AG04450 (cell line): ENCODE measurements at regions not wholly inside any gene's neighbourhood (a gene's known extent, or its start where the extent isn't known, plus 50 kb on each side); places are given as distances from the start of the nearest gene placed in this dataset.

Experiments
- CTCF ChIA-PET: fragments of 300-600, 350-600 bp; formaldehyde crosslinking; extraction: SDS; loops from one replicate; lab custom pipeline; 2022; ENCODE audit warnings: antibody characterized with exemption, inconsistent platforms; lab: Charles Lee
- POLR2A ChIA-PET: fragments of 350-600 bp; formaldehyde crosslinking; extraction: SDS; loops from one replicate; lab custom pipeline; 2021; ENCODE audit warnings: antibody characterized with exemption, inconsistent platforms; lab: Yijun Ruan, JAX
- DNase-seq: peaks from one replicate; pipeline ENCODE4 v3.0.0-alpha.2; 2011; ENCODE audit warnings: low read depth, low spot score
- H3K27ac ChIP-seq: one replicate; pipeline ENCODE4 v1.5.1; 2012; ENCODE audit warnings: low read depth, low read length, control low read depth
- H3K27me3 ChIP-seq: one replicate; pipeline ENCODE4 v1.6.0; 2012; ENCODE audit warnings: low read length; ENCODE audit not compliant: control insufficient read depth, insufficient read depth
- H3K4me3 ChIP-seq: 2 replicates; pipeline ENCODE4 v1.5.1; 2011; ENCODE audit warnings: mild to moderate bottlenecking, low read depth, low read length, control low read depth
- H3K9me3 ChIP-seq: 2 replicates; pipeline ENCODE4 v1.5.1; 2012; ENCODE audit warnings: low read length; ENCODE audit not compliant: control insufficient read depth, insufficient read depth
- CTCF ChIP-seq: IDR thresholded peaks from 2 replicates; pipeline ENCODE4 v1.5.1; 2011; ENCODE audit warnings: low read depth, low read length, control low read depth, inconsistent platforms

GRCh38 chr14:96617635-96618034 lies 115.5 kb downstream of the PAPOLA start:
- Histone ChIP-seq H3K4me3 (no peak overlapping the region), H3K27me3 (no peaks in the 10 kb centered on the region), H3K27ac (no peak overlapping the region), H3K9me3 (no peaks in the 10 kb centered on the region)
- no peak for TF ChIP-seq CTCF
- ChIA-PET CTCF (no interaction called here), POLR2A (no interaction called here)
- DNase-seq = no peak

GRCh38 chr14:96622926-96623325 lies 120.7 kb downstream of the PAPOLA start:
- Histone ChIP-seq H3K4me3 (no peak overlapping the region), H3K27me3 (no peaks in the 10 kb centered on the region), H3K27ac (no peak overlapping the region), H3K9me3 (no peaks in the 10 kb centered on the region)
- no peak for TF ChIP-seq CTCF
- ChIA-PET POLR2A (no interaction called here), CTCF (no interaction called here)
- DNase-seq = no peak

GRCh38 chr14:96623676-96624484 lies 121.7 kb downstream of the PAPOLA start:
- CTCF ChIA-PET = no interaction called here
- POLR2A ChIA-PET = no interaction called here
- no peaks in the 10 kb centered on the region for H3K27me3 ChIP-seq

GRCh38 chr14:96624661-96625425 lies 122.7 kb downstream of the PAPOLA start:
- ChIA-PET CTCF (no interaction called here), POLR2A (no interaction called here)
- no peak for TF ChIP-seq CTCF
- no peaks in the 10 kb centered on the region for H3K27me3 ChIP-seq
- H3K9me3 ChIP-seq = no peaks in the 10 kb centered on the region
- H3K4me3 ChIP-seq = no peak overlapping the region
- no peak for DNase-seq
- no peak overlapping the region for H3K27ac ChIP-seq

More at GRCh38 chr14:96623676-96624484, 121.7 kb downstream of the PAPOLA start:
- Histone ChIP-seq H3K4me3 (no peak overlapping the region), H3K27ac (no peak overlapping the region), H3K9me3 (no peaks in the 10 kb centered on the region)
- DNase-seq = no peak
- TF ChIP-seq CTCF = no peak

GRCh38 chr14:96625426-96625985 lies 123.3 kb downstream of the PAPOLA start:
- ChIA-PET CTCF (no interaction called here), POLR2A (no interaction called here)
- no peak overlapping the region for H3K4me3 ChIP-seq
- TF ChIP-seq CTCF = no peak
- no peak overlapping the region for H3K27ac ChIP-seq
- peaks cover 3% of the 10 kb centered on the region for H3K9me3 ChIP-seq
- no peaks in the 10 kb centered on the region for H3K27me3 ChIP-seq
- DNase-seq = no peak
